CD4-positive, alpha-beta T cell (primary cell): ENCODE measurements at regions not wholly inside any gene's neighbourhood (a gene's known extent, or its start where the extent isn't known, plus 50 kb on each side); places are given as distances from the start of the nearest gene placed in this dataset.

Experiments used
- ATAC-seq: fragments of 200-7000 bp; cut with Tn5 transposase; one replicate; pipeline ENCODE4 v1.10.0; 2022; ENCODE audit warnings: mild to moderate bottlenecking; ENCODE audit not compliant: poor library complexity
- CTCF ChIA-PET: fragments of 350-600 bp; sonication (Branson Sonifier 250); formaldehyde crosslinking; loops from one replicate; lab custom pipeline; 2021; ENCODE audit warnings: antibody characterized with exemption, inconsistent platforms; lab: Charles Lee
- POLR2A ChIA-PET: fragments of 350-600 bp; sonication (Branson Sonifier 250); formaldehyde crosslinking; loops from one replicate; lab custom pipeline; 2021; ENCODE audit warnings: antibody characterized with exemption, inconsistent platforms; lab: Charles Lee
- DNase-seq, 14 experiments: peaks; one replicate each; pipeline ENCODE4 v3.0.0-alpha.2; 2013 to 2020; ENCODE audit warnings: mixed read lengths in 2 of 14
- H3K27ac ChIP-seq, 2 donors: one replicate each; pipeline versions ENCODE4 v1.5.1 to v1.7.0; 2013; ENCODE audit warnings: low read length in 2 of 2, low read depth in 1 of 2, mild to moderate bottlenecking in 1 of 2
- H3K27me3 ChIP-seq, 2 experiments: 1 replicate in 1 of 2; 2 replicates in 1 of 2; pipeline versions ENCODE4 v1.6.1 to v1.7.0; 2013; ENCODE audit warnings: low read length in 2 of 2, control low read depth in 1 of 2, mild to moderate bottlenecking in 1 of 2, moderate library complexity in 1 of 2; ENCODE audit not compliant: insufficient read depth in 2 of 2, control insufficient read depth in 1 of 2
- H3K36me3 ChIP-seq: one replicate; pipeline ENCODE4 v1.6.1; 2013; ENCODE audit warnings: low read length, control low read depth; ENCODE audit not compliant: insufficient read depth
- H3K4me1 ChIP-seq: one replicate; pipeline ENCODE4 v1.6.1; 2013; ENCODE audit warnings: low read length, control low read depth; ENCODE audit not compliant: insufficient read depth
- H3K4me3 ChIP-seq: one replicate; pipeline ENCODE4 v1.5.1; 2013; ENCODE audit warnings: mild to moderate bottlenecking, low read length, moderate library complexity
- H3K9me3 ChIP-seq, 2 experiments: 1 replicate in 1 of 2; 2 replicates in 1 of 2; pipeline versions ENCODE4 v1.6.1 to v1.7.0; 2013; ENCODE audit warnings: low read length in 2 of 2, mild to moderate bottlenecking in 2 of 2, control low read depth in 1 of 2, moderate library complexity in 1 of 2; ENCODE audit not compliant: control insufficient read depth in 1 of 2, insufficient read depth in 1 of 2
- H3K27ac Mint-ChIP-seq: one replicate; pipeline ENCODE4 v1.8.0; 2020; ENCODE audit warnings: mixed read lengths
- H3K27me3 Mint-ChIP-seq: one replicate; pipeline ENCODE4 v1.8.0; 2021; ENCODE audit warnings: mixed read lengths
- H3K36me3 Mint-ChIP-seq: one replicate; pipeline ENCODE4 v1.8.0; 2021; ENCODE audit warnings: low read depth, mixed read lengths
- H3K4me1 Mint-ChIP-seq: one replicate; pipeline ENCODE4 v1.8.0; 2021; ENCODE audit warnings: low read depth, mixed read lengths
- H3K4me3 Mint-ChIP-seq: one replicate; pipeline ENCODE4 v1.8.0; 2020; ENCODE audit warnings: mild to moderate bottlenecking, mixed read lengths
- H3K9me3 Mint-ChIP-seq: one replicate; pipeline ENCODE4 v1.8.0; 2020; ENCODE audit warnings: mixed read lengths
- intact Hi-C, 2 experiments: fragments of 100-400 bp; cut with DNase I in 1 of 2; cut with micrococcal nuclease in 1 of 2; formaldehyde crosslinking; loops; one replicate each; pipeline versions ENCODE4 v1.15.1 to v1.9.0; 2023 to 2025; cut with DNase I, micrococcal nuclease
- TF ChIP-seq, protein P1 (sequence below): fragments of 200-600 bp; IDR thresholded peaks from one replicate; pipeline ENCODE4 v1.8.0; 2022; ENCODE audit warnings: antibody characterized with exemption, mild to moderate bottlenecking

DNA sequence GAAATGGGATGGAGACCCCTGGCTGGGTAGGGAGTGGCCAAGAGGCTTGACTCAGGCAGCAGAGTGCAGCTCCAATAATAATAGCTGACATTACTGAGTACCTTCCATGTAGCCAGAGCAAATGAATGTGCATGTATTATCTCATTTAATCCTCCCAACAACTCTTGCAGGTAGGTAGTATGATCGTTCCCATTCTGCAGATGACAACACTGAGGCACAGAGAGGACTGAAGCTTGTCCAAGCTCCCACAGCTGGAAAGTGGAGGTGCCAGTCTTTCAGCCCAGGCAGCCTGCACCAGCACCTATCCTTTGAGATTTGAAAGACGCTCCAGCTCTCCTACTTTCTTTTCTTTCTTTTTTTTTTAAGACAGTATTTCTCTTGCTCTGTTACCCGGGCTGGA lies 87.6 kb downstream of the PCDH1 start:
- Histone ChIP-seq H3K4me1 (no peaks in the 10 kb centered on the region), H3K4me3 (no peak overlapping the region), H3K36me3 (no peaks in the 10 kb centered on the region), H3K27me3 (peaks cover 0 to 4% of the 10 kb centered on the region in 2 experiments), H3K9me3 (no peaks in the 10 kb centered on the region), H3K27ac (no peak overlapping the region)
- TF ChIP-seq, protein P1, sequence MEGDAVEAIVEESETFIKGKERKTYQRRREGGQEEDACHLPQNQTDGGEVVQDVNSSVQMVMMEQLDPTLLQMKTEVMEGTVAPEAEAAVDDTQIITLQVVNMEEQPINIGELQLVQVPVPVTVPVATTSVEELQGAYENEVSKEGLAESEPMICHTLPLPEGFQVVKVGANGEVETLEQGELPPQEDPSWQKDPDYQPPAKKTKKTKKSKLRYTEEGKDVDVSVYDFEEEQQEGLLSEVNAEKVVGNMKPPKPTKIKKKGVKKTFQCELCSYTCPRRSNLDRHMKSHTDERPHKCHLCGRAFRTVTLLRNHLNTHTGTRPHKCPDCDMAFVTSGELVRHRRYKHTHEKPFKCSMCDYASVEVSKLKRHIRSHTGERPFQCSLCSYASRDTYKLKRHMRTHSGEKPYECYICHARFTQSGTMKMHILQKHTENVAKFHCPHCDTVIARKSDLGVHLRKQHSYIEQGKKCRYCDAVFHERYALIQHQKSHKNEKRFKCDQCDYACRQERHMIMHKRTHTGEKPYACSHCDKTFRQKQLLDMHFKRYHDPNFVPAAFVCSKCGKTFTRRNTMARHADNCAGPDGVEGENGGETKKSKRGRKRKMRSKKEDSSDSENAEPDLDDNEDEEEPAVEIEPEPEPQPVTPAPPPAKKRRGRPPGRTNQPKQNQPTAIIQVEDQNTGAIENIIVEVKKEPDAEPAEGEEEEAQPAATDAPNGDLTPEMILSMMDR = no peak
- H3K4me3 Mint-ChIP-seq = no peak overlapping the region
- H3K27me3 Mint-ChIP-seq = peaks cover 31% of the 10 kb centered on the region
- intact Hi-C loops = no loop called here
- ChIA-PET CTCF (no interaction called here), POLR2A (no interaction called here)
- ATAC-seq = no peak
- no peaks in the 10 kb centered on the region for H3K4me1 Mint-ChIP-seq
- no peaks in the 10 kb centered on the region for H3K9me3 Mint-ChIP-seq
- no peaks in the 10 kb centered on the region for H3K36me3 Mint-ChIP-seq
- no peak overlapping the region for H3K27ac Mint-ChIP-seq
- DNase-seq = no peak

DNA sequence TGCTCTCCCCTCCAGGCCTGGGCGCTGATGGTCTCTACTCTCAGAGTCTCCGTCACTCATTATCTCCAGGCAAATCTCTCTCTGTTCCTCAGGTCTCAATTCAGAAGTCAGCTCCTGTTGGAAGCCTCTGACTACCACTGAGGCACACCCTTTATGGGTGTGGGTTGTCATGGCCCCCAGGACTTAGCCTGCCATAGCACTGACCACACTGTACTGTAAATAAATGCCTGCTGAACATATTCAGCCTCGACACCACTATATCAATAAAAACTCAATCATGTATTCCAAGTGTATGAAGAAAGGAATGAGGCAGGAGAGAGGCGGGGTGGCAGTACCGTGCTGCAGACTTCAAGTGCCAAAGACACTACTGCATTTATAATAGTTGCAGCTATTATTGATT lies 88.9 kb downstream of the PCDH1 start:
- POLR2A ChIA-PET = no interaction called here
- intact Hi-C loops = no loop called here
- peaks cover 31% of the 10 kb centered on the region for H3K27me3 Mint-ChIP-seq

DNA sequence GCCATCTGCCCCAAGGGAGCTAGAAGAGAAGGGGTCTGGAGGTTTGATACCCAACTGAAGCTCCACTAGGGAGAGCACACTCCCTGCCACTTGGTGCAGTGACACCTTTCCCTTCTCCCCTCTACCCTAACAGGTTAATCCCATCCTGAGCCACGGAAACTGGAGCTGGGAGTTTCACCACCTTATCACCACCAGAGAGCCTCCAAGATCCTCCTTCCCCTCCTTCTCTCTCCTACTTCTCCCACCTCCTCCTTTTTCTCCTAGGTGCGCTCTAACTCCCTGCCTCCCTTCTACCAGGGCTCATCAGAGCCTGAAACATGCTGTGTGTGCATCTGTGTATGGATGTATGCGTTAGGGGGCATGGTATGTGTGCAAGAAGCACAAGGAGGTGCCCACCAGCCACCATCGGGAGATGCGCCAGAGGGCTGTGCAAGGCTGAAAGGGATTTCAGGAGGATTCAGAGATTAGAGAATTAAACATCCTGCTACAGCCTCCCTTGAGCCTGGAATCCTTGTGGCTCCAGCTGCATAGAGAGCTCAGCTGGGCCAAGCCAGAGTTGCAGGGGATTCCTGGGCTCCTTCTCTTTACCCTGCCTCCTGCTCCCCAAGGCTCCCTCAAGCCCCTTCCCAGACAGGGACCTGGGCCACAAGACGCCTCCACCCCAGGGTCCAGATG lies 89.8 kb downstream of the PCDH1 start:
- Mint-ChIP-seq H3K27me3 (peaks cover 31% of the 10 kb centered on the region), H3K9me3 (no peaks in the 10 kb centered on the region), H3K27ac (no peak overlapping the region), H3K4me3 (no peak overlapping the region), H3K36me3 (no peaks in the 10 kb centered on the region), H3K4me1 (no peaks in the 10 kb centered on the region)
- ATAC-seq (no peak), DNase-seq (no peak)
- TF ChIP-seq, protein P1 = no peak
- Histone ChIP-seq H3K27ac (no peak overlapping the region), H3K4me1 (no peaks in the 10 kb centered on the region), H3K4me3 (no peak overlapping the region), H3K36me3 (no peaks in the 10 kb centered on the region), H3K9me3 (no peaks in the 10 kb centered on the region), H3K27me3 (peaks cover 0 to 4% of the 10 kb centered on the region in 2 experiments)
- CTCF ChIA-PET = interaction anchor here (0.6 kb wide), 1 partner anchor 498 kb away, joined by 3 read pairs; no protein-coding TSS in a partner anchor
- intact Hi-C loops = no loop called here
- POLR2A ChIA-PET = no interaction called here

More for the DNA sequence above, 88.9 kb downstream of the PCDH1 start:
- ATAC-seq (no peak), DNase-seq (no peak)
- no peaks in the 10 kb centered on the region for H3K9me3 Mint-ChIP-seq
- H3K4me3 ChIP-seq = no peak overlapping the region
- TF ChIP-seq, protein P1 = no peak
- H3K27ac Mint-ChIP-seq = no peak overlapping the region
- no peaks in the 10 kb centered on the region for H3K36me3 ChIP-seq
- no peaks in the 10 kb centered on the region for H3K4me1 ChIP-seq
- peaks cover 0 to 4% of the 10 kb centered on the region in 2 experiments for H3K27me3 ChIP-seq
- H3K4me3 Mint-ChIP-seq = no peak overlapping the region
- no peak overlapping the region for H3K27ac ChIP-seq
- no peaks in the 10 kb centered on the region for H3K9me3 ChIP-seq
- CTCF ChIA-PET = no interaction called here
- H3K4me1 Mint-ChIP-seq = no peaks in the 10 kb centered on the region
- H3K36me3 Mint-ChIP-seq = no peaks in the 10 kb centered on the region
